H9 (cell line): ENCODE measurements at regions not wholly inside any gene's neighbourhood (a gene's known extent, or its start where the extent isn't known, plus 50 kb on each side); places are given as distances from the start of the nearest gene placed in this dataset.
"Not testable (repeated sequence)": the region's sequence is repeated elsewhere in the genome, so short reads cannot be mapped to it uniquely, and the experiment has no call there.

Experiments
- DNase-seq: peaks from one replicate; pipeline ENCODE4 v3.0.0-alpha.2; 2017
- H2AFZ ChIP-seq: one replicate; pipeline ENCODE4 v1.6.1; 2013; ENCODE audit warnings: mild to moderate bottlenecking, low read length, control low read depth, moderate library complexity
- H2AK5ac ChIP-seq: 2 replicates; pipeline ENCODE4 v1.6.1; 2013; ENCODE audit warnings: low read length, control low read depth, mixed read lengths; ENCODE audit not compliant: insufficient read length
- H2BK120ac ChIP-seq: one replicate; pipeline ENCODE4 v1.6.1; 2013; ENCODE audit warnings: low read depth, mild to moderate bottlenecking, low read length, control low read depth, inconsistent platforms; ENCODE audit not compliant: poor library complexity, severe bottlenecking
- H2BK12ac ChIP-seq: 2 replicates; pipeline ENCODE4 v1.6.1; 2013; ENCODE audit warnings: low read length, control low read depth, mixed read lengths, low read depth; ENCODE audit not compliant: insufficient read length
- H2BK15ac ChIP-seq: 2 replicates; pipeline ENCODE4 v1.6.1; 2013; ENCODE audit warnings: low read depth, low read length, control low read depth
- H2BK20ac ChIP-seq: one replicate; pipeline ENCODE4 v1.6.1; 2013; ENCODE audit warnings: low read depth, mild to moderate bottlenecking, low read length, control low read depth, inconsistent platforms; ENCODE audit not compliant: poor library complexity, severe bottlenecking
- H2BK5ac ChIP-seq: 2 replicates; pipeline ENCODE4 v1.6.1; 2013; ENCODE audit warnings: low read length, control low read depth, mixed read lengths; ENCODE audit not compliant: insufficient read length
- H3K14ac ChIP-seq: 2 replicates; pipeline ENCODE4 v1.6.1; 2013; ENCODE audit warnings: low read length, control low read depth; ENCODE audit not compliant: insufficient read depth
- H3K18ac ChIP-seq: 2 replicates; pipeline ENCODE4 v1.6.1; 2013; ENCODE audit warnings: low read depth, mild to moderate bottlenecking, mixed read lengths, low read length, control low read depth; ENCODE audit not compliant: insufficient read length
- H3K23ac ChIP-seq: 2 replicates; pipeline ENCODE4 v1.6.1; 2013; ENCODE audit warnings: low read length, control low read depth, mixed read lengths, low read depth; ENCODE audit not compliant: insufficient read length
- H3K23me2 ChIP-seq: 2 replicates; pipeline ENCODE4 v1.6.1; 2013; ENCODE audit warnings: low read depth, mild to moderate bottlenecking, mixed read lengths, low read length, control low read depth; ENCODE audit not compliant: insufficient read length, poor library complexity, severe bottlenecking
- H3K27ac ChIP-seq: 2 replicates; pipeline ENCODE4 v1.5.1; 2013; ENCODE audit warnings: low read length, control low read depth, mixed read lengths, low read depth; ENCODE audit not compliant: insufficient read length
- H3K27me3 ChIP-seq: 2 replicates; pipeline ENCODE4 v1.6.1; 2013; ENCODE audit warnings: low read length, control low read depth, inconsistent platforms; ENCODE audit not compliant: insufficient read depth
- H3K4ac ChIP-seq: 2 replicates; pipeline ENCODE4 v1.6.1; 2013; ENCODE audit warnings: low read depth, mild to moderate bottlenecking, control low read depth, inconsistent platforms, low read length, moderate library complexity
- H3K4me1 ChIP-seq: 2 replicates; pipeline ENCODE4 v1.6.1; 2013; ENCODE audit warnings: low read length, control low read depth, inconsistent platforms; ENCODE audit not compliant: insufficient read depth
- H3K4me2 ChIP-seq: 2 replicates; pipeline ENCODE4 v1.6.1; 2013; ENCODE audit warnings: low read length, control low read depth, mixed read lengths; ENCODE audit not compliant: insufficient read length, insufficient read depth
- H3K56ac ChIP-seq: 2 replicates; pipeline ENCODE4 v1.6.1; 2013; ENCODE audit warnings: low read depth, mild to moderate bottlenecking, mixed read lengths, low read length, control low read depth; ENCODE audit not compliant: insufficient read length
- H3K79me1 ChIP-seq: 2 replicates; pipeline ENCODE4 v1.6.1; 2013; ENCODE audit warnings: low read depth, mild to moderate bottlenecking, moderate library complexity, low read length, control low read depth, inconsistent platforms; ENCODE audit not compliant: insufficient read depth, poor library complexity, severe bottlenecking
- H3K79me2 ChIP-seq: 2 replicates; pipeline ENCODE4 v1.6.1; 2013; ENCODE audit warnings: low read length, control low read depth, inconsistent platforms; ENCODE audit not compliant: insufficient read depth
- H3K9ac ChIP-seq: 2 replicates; pipeline ENCODE4 v1.6.1; 2013; ENCODE audit warnings: low read length, control low read depth, mixed read lengths; ENCODE audit not compliant: insufficient read length; ENCODE audit errors: extremely low read depth
- H3K9me3 ChIP-seq: one replicate; pipeline ENCODE4 v1.6.1; 2013; ENCODE audit warnings: low read depth, low read length, inconsistent platforms; ENCODE audit not compliant: control insufficient read depth
- H3T11ph ChIP-seq: one replicate; pipeline ENCODE4 v1.6.1; 2013; ENCODE audit warnings: mild to moderate bottlenecking, low read length, control low read depth, inconsistent platforms
- H4K20me1 ChIP-seq: one replicate; pipeline ENCODE4 v1.6.1; 2013; ENCODE audit not compliant: control insufficient read depth, insufficient read length, insufficient read depth
- H4K5ac ChIP-seq: 2 replicates; pipeline ENCODE4 v1.6.1; 2013; ENCODE audit warnings: low read depth, mild to moderate bottlenecking, mixed read lengths, low read length, control low read depth; ENCODE audit not compliant: insufficient read length
- H4K8ac ChIP-seq: replicated peaks from 2 replicates; pipeline ENCODE4 v1.6.1; 2013; ENCODE audit warnings: low read length, control low read depth, mixed read lengths, low read depth; ENCODE audit not compliant: insufficient read length
- H4K91ac ChIP-seq: 2 replicates; pipeline ENCODE4 v1.6.1; 2013; ENCODE audit warnings: low read depth, mild to moderate bottlenecking, moderate library complexity, mixed read lengths, low read length, control low read depth; ENCODE audit not compliant: insufficient read length
- H3K27ac Mint-ChIP-seq, 3 experiments: 2 replicates in 2 of 3; 3 replicates in 1 of 3; pipeline ENCODE4 v1.8.0; 2020 to 2021; ENCODE audit warnings: mixed read lengths in 3 of 3, mild to moderate bottlenecking in 1 of 3, moderate library complexity in 1 of 3
- H3K27me3 Mint-ChIP-seq: 2 replicates; pipeline ENCODE4 v1.8.0; 2021; ENCODE audit warnings: low read depth, mild to moderate bottlenecking, moderate library complexity, mixed read lengths
- H3K36me3 Mint-ChIP-seq, 3 experiments: 2 replicates in 2 of 3; 3 replicates in 1 of 3; pipeline ENCODE4 v1.8.0; 2020 to 2021; ENCODE audit warnings: low read depth in 3 of 3, mixed read lengths in 3 of 3; ENCODE audit not compliant: insufficient read depth in 1 of 3
- H3K4me1 Mint-ChIP-seq, 2 experiments: 2 replicates each; pipeline ENCODE4 v1.8.0; 2020; ENCODE audit warnings: mixed read lengths in 2 of 2
- H3K4me3 Mint-ChIP-seq, 2 experiments: 2 replicates in 1 of 2; 3 replicates in 1 of 2; pipeline ENCODE4 v1.8.0; 2020 to 2021; ENCODE audit warnings: mild to moderate bottlenecking in 2 of 2, mixed read lengths in 2 of 2, moderate library complexity in 1 of 2
- H3K9me3 Mint-ChIP-seq, 2 experiments: 2 replicates in 1 of 2; 3 replicates in 1 of 2; pipeline ENCODE4 v1.8.0; 2020; ENCODE audit warnings: mild to moderate bottlenecking in 2 of 2, mixed read lengths in 2 of 2, moderate library complexity in 1 of 2
- WGBS: extraction: QIAGEN DNeasy Blood & Tissue Kit; methylation state at CpG from one replicate; pipeline ENCODE4 v1.1.7; 2013; ENCODE audit warnings: missing lambda C conversion rate, low lambda C conversion rate, mixed read lengths; ENCODE audit not compliant: insufficient read length; ENCODE audit errors: extremely low coverage; 5-methylcytosine and 5-hydroxymethylcytosine counted together
- TF ChIP-seq, protein P1 (sequence below): fragments of 200-600 bp; sonication (generic); conservative IDR thresholded peaks from 3 replicates; pipeline ENCODE4 v1.8.0; 2021; ENCODE audit warnings: antibody characterized with exemption, mild to moderate bottlenecking

GRCh38 chr3:34159613-34160420, 361.4 kb downstream of the PDCD6IP start:
- H2BK12ac ChIP-seq, result no peak overlapping the region
- no peak overlapping the region for H4K8ac ChIP-seq
- no peaks in the 10 kb centered on the region for H3K79me2 ChIP-seq
- no peak overlapping the region for H3K4ac ChIP-seq
- H2BK5ac ChIP-seq, result no peak overlapping the region
- H3K56ac ChIP-seq, result no peak overlapping the region
- no peaks in the 10 kb centered on the region for H3K9me3 ChIP-seq
- H2BK120ac ChIP-seq, result no peak overlapping the region
- no peak overlapping the region for H2AFZ ChIP-seq
- H3K4me3 Mint-ChIP-seq, result no peak overlapping the region
- no peak overlapping the region for H3K14ac ChIP-seq
- TF ChIP-seq, protein P1, sequence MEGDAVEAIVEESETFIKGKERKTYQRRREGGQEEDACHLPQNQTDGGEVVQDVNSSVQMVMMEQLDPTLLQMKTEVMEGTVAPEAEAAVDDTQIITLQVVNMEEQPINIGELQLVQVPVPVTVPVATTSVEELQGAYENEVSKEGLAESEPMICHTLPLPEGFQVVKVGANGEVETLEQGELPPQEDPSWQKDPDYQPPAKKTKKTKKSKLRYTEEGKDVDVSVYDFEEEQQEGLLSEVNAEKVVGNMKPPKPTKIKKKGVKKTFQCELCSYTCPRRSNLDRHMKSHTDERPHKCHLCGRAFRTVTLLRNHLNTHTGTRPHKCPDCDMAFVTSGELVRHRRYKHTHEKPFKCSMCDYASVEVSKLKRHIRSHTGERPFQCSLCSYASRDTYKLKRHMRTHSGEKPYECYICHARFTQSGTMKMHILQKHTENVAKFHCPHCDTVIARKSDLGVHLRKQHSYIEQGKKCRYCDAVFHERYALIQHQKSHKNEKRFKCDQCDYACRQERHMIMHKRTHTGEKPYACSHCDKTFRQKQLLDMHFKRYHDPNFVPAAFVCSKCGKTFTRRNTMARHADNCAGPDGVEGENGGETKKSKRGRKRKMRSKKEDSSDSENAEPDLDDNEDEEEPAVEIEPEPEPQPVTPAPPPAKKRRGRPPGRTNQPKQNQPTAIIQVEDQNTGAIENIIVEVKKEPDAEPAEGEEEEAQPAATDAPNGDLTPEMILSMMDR, result no peak
- H2BK15ac ChIP-seq, result no peak overlapping the region
- H2BK20ac ChIP-seq, result no peak overlapping the region
- no peaks in the 10 kb centered on the region for H3K4me1 ChIP-seq
- H3K23ac ChIP-seq, result no peak overlapping the region
- H3K23me2 ChIP-seq, result no peaks in the 10 kb centered on the region
- no peaks in the 10 kb centered on the region for H4K20me1 ChIP-seq
- no peaks in the 10 kb centered on the region for H3K79me1 ChIP-seq
- H2AK5ac ChIP-seq, result no peak overlapping the region
- H3K27me3 ChIP-seq, result no peaks in the 10 kb centered on the region
- H3K4me1 Mint-ChIP-seq, result no peaks in the 10 kb centered on the region
- H3K9me3 Mint-ChIP-seq, result no peaks in the 10 kb centered on the region; a peak in 2 of 5 replicates
- H3K27me3 Mint-ChIP-seq, result no peaks in the 10 kb centered on the region; the same call in 1 of the 2 replicates
- H3K18ac ChIP-seq, result no peak overlapping the region
- H3K9ac ChIP-seq, result no peak overlapping the region
- no peak for DNase-seq
- no peak overlapping the region for H3K4me2 ChIP-seq
- no peak overlapping the region for H4K5ac ChIP-seq
- 0 out of 7 replicates have a peak overlapping the region, but pooled peaks of 1 of the 3 experiments have one; percentile 50 for H3K27ac Mint-ChIP-seq
- H3T11ph ChIP-seq, result no peak overlapping the region
- WGBS, result no CpG with 5 or more reads among the region's 4 CpGs
- H3K36me3 Mint-ChIP-seq, result no peaks in the 10 kb centered on the region; a peak in 1 of 7 replicates
- H4K91ac ChIP-seq, result no peak overlapping the region
- H3K27ac ChIP-seq, result no peak overlapping the region

DNA sequence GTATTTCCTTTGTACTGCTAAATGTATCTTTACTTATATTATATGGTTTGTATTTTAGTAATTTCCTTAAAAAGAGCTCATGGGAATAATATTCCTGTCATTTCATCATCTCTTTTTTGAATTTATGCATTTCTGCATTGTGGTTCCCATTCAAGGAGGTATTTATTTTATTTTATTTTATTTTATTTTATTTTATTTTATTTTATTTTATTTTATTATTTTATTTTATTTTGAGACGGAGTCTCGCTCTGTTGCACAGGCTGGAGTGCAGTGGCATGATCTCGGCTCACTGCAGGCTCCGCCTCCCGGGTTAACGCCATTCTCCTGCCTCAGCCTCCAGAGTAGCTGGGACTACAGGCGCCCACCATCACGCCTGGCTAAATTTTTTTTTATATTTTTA, 371.2 kb downstream of the PDCD6IP start:
- not testable (repeated sequence) for H3K4me3 Mint-ChIP-seq, H3K9me3 ChIP-seq, H2BK5ac ChIP-seq, H3K27ac ChIP-seq, H3K79me2 ChIP-seq, H2AK5ac ChIP-seq, H3K23ac ChIP-seq, H3K9ac ChIP-seq, H3K23me2 ChIP-seq, H3K36me3 Mint-ChIP-seq, H3K14ac ChIP-seq, H3T11ph ChIP-seq, H3K56ac ChIP-seq, H3K27me3 Mint-ChIP-seq, H3K9me3 Mint-ChIP-seq, H3K4ac ChIP-seq, DNase-seq, H3K27ac Mint-ChIP-seq, H2BK12ac ChIP-seq, H3K27me3 ChIP-seq, H3K4me1 Mint-ChIP-seq, H3K4me1 ChIP-seq, H2BK120ac ChIP-seq, H4K91ac ChIP-seq, H2BK20ac ChIP-seq, H4K8ac ChIP-seq, H3K79me1 ChIP-seq, H3K4me2 ChIP-seq, H2BK15ac ChIP-seq, H4K5ac ChIP-seq, H3K18ac ChIP-seq, H4K20me1 ChIP-seq, H2AFZ ChIP-seq
- no CpG with 5 or more reads among the region's 8 CpGs for WGBS
